ENCODE measurements at regions not wholly inside any gene's neighbourhood (a gene's known extent, or its start where the extent isn't known, plus 50 kb on each side); places are given as distances from the start of the nearest gene placed in this dataset.

DNA sequence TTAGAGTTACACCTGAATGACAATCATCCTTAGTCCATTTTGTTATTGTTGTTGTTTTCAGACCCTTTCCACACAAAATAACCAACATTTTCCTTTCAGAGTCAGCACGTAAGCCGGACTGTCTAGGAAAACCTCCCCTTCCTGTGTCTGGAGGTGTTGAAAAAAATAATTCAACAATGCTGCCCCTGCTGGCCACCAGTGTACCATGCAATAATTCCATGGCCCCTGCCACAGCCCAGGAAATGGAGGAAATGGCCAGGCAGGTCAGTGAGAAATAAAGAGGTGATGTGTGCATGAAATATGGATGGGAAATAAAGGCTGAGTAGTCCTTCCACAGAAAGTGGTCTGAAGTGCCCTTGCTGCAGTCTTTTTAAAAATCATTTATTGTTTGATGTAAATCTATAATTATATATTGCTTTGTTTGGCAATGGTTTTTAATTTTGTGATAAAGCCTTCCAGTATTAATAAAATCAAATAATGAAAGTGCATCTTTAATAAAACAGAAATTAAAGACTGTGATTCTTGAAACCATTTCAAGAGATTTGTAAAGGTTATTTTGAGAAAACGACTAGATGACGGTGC, 152.8 kb upstream of the PAPPA start:
- no peak for DNase-seq (ENCODE audit: low read depth in 3 of 3, low spot score in 2 of 3)

DNA sequence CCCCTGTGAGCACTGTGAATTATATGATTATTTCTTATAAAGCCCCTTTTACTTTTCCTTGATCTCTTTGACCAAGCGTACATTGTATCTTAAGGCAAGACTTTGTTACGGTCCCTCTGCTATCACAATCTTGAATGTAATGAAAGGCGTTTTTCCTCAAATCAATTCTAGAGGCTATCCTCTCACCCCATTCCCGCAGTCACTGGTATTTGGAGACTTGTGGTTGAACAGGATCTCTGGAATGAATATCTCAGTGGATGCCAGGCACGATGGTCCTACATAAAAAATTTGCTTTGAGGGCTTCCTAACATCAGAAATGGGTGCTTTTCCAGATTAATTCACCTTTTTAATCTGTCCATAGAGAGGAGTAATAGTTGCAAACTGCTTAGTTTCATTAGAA, 151.4 kb upstream of the PAPPA start:
- no peak for DNase-seq (ENCODE audit: low read depth in 3 of 3, low spot score in 2 of 3)

DNA sequence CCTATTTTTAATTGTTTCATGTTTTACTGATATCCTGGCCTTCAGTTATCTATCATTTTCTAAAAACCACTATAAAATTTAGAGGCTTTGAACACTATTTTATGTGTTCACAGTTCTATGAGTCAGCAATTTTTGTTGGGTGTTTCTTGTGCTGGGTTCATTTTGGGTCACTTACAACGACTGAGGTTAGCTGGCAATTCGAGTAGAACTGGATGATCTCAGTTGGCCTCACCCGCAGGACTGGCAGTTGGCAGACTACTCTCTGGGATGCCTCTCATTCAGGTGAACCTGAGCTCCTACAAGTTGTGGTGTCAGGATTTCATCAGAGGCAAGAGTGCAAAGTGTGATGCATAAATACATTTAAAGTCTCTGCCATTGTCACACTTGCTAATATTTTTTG, 151.0 kb upstream of the PAPPA start:
- DNase-seq (ENCODE audit: low read depth in 3 of 3, low spot score in 2 of 3), result no peak

DNA sequence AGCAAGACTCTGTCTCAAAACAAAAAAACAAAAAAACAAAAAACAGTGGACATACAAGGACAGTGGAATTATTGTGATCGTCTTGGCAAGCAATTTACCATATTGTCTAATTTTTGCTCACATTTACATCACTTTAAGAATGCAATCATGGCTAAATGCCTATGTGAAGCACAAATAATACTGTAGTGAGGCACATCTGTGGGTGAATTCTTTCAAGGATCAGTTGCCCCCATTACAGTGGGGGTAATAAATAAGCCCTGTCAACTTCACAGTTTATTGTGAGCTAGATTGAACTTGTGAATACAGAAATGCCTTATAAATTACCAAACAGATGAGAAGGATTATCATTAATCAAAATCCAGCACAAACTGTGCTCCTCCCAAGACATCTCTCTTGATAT, 150.2 kb upstream of the PAPPA start:
- DNase-seq (ENCODE audit: low read depth in 3 of 3, low spot score in 2 of 3), result no peak

DNA sequence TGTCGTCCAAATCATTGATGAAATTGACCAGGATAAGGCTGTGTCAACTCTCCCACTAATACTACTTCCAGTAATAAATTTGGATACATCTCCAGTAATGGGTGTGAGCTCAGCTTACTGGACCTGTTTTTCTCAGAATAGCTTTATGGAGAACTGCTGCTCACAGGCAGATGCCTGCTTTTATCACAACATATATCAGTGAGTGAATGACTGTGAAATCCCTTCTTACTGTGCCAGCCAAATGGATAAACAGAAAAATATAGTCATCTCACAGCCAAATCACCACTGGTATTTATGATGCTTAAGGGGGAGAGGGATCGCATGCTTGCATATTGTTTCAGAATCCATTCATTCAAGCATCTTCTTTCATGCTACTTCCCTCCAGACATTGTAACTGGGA, 148.4 kb upstream of the PAPPA start:
- DNase-seq (ENCODE audit: low read depth in 3 of 3, low spot score in 2 of 3), result no peak

DNA sequence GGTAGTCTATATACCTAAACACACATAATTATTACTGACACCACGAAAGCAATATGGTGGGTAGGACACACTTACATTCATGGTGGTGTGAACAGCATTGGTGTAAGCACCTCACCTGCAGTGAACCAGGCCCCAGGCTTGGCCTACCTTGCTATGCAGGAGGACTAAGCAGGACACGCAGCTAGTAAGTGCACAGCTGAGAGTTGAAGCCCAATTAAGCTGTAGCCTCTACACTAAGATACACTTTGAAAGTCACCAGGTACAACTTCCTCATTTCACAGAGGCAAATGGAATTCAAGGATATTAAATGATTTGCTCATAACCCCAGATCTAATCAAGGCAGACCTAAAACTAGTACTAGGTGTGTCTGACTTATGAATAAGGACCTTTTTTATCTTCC, 145.8 kb upstream of the PAPPA start:
- no peak for DNase-seq (ENCODE audit: low read depth in 3 of 3, low spot score in 2 of 3)

DNA sequence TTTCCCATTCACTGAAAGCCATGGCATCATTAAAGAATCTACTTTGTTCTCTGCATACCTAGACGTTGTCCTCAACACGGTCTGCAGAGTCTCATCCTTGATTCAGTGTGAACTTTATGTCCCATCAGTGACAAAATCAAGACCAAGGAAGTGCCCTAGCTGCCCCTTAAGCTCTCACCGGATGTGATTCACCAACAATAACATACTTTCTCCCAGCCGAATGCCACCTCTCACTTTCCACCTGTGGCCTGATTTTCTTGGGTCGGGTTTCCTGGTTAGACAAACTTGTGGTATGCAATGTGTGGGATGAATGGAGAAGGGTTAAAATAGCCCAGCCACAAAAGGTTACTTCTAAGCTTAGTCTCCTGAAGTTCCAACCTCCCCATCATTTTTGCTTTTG, 145.3 kb upstream of the PAPPA start:
- no peak for DNase-seq (ENCODE audit: low read depth in 3 of 3, low spot score in 2 of 3)

DNA sequence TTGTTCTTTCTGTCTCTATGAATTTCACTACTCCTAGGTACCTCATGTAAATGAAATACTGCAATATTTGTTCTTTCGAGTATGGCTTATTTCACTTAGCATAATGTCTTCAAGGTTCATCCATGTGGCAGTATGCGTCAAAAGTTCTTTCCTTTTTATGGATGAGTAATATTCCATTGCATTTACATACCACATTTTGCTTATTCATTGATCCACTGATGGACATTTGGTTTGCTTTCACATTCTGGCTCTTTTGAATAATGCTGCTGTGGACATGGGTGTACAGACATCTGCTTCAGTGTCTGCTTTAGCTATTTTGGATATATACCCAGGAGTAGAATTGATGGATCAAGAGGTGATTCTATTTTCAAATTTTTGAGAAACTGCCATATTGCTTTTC, 144.2 kb upstream of the PAPPA start:
- DNase-seq (ENCODE audit: low read depth in 3 of 3, low spot score in 2 of 3), result no peak

DNA sequence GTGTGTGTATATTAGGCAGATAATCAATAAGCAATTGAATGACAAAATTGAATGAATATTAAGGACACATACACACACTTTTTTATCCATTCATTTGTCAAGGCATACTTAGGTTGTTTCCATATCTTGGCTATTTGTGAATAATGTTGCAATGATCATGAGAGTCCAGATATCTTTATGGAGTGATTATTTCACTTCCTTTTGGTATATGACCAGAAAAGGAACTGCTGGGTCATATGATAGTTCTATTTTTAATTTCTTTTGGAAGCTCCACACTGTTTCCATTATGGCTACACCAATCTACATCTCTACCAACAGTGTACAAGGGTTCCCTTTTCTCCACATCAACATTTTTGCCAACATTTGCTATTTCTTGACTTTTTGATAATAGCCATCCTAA, 137.7 kb upstream of the PAPPA start:
- no peak for DNase-seq (ENCODE audit: low read depth in 3 of 3, low spot score in 2 of 3)

DNA sequence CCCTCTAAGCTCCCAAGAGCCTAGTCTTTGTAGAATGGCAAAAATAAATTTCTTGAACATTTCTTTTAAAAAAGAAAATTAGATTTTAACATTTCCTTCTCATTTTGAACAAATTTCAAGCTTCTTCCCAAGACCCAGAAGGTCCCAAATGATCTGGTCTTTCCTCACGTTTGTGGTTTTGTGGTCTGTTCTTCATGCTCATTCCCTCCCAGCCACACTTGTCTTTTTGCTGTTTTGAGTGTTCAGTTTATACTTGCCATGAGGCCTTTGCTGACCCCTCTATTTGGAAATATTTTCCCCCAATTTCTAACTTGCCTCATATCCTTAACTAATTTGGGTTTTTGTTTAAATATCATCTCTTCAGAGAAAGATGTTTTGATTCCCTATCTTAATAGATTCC, 133.4 kb upstream of the PAPPA start:
- DNase-seq (ENCODE audit: low read depth in 3 of 3, low spot score in 2 of 3), result no peak

DNA sequence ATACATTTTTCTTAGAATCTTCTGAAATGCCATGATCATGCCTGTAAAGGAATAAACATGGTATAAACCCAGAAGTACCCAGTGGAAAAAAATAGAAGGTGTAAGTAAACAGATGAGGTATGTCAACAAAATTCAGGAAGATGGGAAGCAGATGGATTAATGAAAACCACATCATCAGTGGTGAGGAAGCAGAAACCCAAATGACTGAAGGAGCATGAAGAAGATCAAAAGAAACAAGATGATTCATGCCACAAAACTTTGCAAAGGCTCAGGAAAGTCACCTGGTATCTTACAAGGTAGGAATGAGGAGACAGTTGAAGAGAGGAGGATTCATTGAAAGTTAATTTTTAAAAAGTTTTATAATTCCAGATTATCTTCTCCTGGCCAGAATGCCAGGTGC, 132.8 kb upstream of the PAPPA start:
- DNase-seq (ENCODE audit: low read depth in 3 of 3, low spot score in 2 of 3), result no peak

DNA sequence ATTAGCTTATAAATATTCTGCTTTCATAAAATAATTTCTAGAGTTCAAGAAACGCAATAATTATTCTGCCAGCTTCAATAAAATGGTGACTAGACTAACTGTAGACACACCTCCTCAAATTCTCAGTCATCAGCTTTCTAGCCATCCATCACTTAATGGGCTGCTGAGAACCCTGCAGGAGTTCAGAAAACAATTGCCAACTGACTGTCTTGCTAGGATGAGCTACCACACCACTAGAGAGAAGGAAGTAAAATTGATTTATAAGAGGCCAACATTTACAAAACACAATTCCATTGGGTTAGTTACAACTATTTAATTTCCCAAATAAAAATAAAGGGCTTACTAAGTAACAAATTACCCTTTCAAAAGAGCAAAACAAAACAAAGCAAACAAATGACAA, 126.5 kb upstream of the PAPPA start:
- no peak for DNase-seq (ENCODE audit: low read depth in 3 of 3, low spot score in 2 of 3)

DNA sequence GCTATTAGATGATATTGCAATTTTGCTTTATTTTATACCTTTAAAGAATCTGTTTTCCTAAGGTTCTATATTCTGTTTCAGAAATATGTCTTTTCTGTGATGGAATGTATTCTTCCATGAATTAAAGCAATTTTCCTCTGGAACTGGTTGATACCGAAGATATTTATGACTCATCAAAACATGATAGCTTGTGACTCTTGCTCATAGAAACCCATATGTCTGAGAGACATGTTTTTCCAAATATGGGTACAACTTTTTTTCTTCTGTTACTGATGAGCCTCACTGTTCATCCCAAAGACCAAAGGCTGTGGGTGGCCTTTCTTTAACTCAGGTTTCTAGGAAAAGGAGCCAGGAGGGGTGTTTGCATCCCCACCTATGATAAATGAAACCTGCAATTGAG, 126.1 kb upstream of the PAPPA start:
- no peak for DNase-seq (ENCODE audit: low read depth in 3 of 3, low spot score in 2 of 3)

DNA sequence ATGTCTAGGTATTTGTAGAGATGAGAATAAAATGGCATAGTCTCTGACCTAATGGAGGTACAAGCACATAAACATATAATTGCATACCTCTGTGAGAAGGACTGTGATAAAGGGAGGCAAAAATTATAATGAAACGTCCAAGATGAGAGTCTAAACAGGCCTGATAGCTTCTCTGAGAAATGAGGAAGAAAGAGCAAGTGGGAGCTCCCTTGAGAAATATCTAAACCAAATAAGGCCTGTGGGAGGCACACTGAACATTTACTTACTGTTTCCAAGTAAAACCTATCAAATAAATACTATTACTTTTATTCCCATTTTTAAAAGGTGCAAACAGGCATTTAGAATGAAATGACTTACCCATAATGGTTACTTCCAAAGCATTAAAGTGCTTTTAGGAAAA, 125.6 kb upstream of the PAPPA start:
- DNase-seq (ENCODE audit: low read depth in 3 of 3, low spot score in 2 of 3), result no peak

DNA sequence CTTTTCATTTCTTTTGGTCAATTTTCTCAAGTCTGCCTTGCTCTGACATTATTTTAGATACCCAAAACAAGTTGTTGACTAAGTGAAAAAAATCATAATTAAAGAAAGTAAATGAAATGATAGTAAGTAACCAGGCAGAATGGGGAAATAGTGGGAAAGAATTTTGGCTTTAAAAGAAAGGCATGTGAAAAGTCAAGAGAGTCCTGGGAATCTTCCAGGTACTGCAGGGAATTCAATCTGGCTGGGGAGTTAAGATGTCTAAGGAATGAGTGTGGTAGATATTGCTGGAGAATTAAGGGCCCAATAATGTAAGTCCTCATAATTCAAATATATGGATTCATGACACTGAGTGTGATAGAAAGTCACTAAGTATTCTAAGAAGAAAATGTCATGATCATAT, 123.1 kb upstream of the PAPPA start:
- DNase-seq (ENCODE audit: low read depth in 3 of 3, low spot score in 2 of 3), result no peak

DNA sequence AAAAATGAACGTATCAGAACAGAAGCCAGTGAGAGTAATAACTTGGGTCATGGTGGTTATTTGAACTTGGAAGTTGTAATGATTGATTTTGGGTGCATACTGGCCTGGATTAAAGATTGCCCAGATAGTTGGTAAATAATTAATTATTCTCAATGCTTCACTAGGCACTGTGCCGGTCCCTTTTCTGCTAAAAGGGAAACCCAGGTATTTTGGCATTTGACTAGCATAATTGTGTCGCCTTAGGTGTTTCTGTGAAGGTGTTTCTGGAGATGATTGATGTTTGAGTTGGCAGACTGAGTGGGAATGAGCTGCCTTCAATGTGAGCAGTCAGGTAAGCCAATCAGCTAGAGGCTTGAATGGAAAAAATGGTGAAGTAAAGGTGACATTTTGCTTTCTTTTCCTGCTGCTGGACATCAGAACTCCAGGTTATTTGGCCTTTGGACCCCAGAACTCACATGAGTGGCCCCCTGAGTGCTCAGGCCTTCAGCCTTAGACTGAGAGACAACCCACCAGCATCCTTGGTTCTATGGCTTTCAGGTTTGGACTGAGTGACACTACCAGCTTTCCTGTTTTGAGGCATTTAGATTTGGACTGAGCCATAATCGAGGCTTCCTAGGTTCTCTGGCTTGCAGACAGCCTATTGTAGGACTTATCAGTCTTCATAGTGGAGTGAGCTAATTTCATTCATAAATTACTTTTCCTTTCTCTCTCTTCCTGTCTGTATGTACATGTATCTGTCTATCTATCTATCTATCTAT, 120.7 kb upstream of the PAPPA start:
- DNase-seq (ENCODE audit: low read depth in 3 of 3, low spot score in 2 of 3), result peak in 1 of 3 donors; percentile 6

DNA sequence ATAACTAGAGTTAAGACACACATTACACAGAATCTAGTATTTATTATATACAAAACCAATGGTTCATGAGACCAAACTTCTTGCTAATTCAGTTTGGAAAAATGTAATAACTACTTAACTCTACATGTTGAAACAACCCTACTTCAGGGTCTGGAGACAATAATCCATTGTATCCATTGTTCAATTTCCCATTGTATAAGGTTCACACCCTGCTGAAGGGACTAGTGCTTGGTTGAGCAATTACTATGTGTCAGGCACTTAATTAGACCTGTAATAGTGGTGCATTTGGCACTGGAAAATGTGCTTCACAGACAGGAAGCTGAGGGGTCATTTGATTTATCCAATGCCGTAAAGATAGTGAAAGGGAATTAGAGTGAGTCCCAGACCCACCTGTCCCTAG, 114.3 kb upstream of the PAPPA start:
- no peak for DNase-seq (ENCODE audit: low read depth in 3 of 3, low spot score in 2 of 3)

DNA sequence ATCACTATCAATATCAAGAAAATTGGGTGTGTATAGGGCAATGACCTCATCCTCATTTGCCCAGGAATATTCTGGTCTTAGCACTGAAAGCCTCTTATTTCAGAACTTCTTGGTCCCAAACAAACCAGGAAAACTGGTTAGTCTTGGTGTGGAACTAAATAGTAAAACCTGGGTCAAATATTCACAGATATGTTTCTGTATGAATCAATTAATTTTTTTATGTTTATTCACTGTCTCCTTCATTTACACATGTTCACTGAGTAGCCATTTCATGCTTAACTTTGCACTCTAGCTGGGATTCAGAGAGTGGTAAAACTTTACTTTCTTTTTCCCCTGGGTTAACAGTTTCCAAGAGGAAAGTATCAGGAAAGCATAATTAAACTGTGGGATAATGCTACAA, 113.7 kb upstream of the PAPPA start:
- DNase-seq (ENCODE audit: low read depth in 3 of 3, low spot score in 2 of 3), result no peak

DNA sequence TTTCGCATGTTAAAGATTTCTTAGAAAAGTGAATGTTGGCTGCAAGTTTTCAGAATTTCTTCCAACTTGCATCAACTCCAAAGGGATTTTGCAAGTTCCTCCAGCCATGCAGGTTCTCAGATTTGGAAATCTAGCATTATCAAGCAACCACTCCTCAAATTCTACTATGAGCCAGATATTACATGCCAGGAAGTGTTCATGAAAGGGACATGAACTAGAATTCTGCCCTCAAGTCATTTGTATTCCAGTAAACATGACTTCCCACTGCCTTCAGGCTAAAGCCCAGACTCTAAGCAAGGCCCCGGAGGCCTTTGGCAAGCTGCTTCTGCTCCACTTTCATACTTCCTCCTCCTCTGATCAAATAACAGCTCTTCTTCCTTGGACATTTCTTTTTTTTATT, 111.3 kb upstream of the PAPPA start:
- no peak for DNase-seq (ENCODE audit: low read depth in 3 of 3, low spot score in 2 of 3)

DNA sequence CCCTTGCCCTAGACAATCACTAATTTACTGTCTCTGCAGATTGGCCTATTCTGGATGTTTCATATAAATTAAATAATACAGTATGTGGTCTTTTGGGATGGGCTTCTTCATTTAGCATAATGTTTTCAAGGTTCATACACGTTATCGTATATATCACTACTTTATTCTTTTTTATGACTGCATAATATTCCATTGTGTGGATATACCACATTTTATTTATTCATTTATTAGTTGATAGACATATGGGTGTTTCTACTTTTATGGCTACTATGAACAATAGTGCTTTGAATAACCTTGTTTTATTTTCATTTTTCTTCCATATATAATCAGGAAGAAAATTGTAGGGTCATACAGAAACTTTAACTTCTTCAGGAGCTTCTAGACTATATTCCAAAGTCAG, 108.5 kb upstream of the PAPPA start:
- DNase-seq (ENCODE audit: low read depth in 3 of 3, low spot score in 2 of 3), result no peak

DNA sequence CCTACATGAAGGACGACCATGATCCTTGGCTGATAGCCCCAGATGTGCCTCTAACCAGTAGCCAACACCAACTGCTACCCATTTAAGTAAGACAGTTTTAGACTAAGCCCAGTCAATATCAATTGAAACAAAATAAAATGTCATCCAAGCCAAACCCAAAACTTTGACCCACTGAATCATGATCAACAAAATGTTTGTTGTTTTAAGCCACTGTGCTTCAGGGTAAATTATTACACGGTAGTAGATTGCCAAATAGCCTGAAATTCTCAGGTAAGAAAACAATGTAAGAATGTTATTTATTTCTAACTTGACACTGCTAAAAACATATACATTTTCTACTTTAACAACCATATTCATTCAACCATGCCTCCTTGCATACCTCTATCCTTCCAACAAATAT, 105.5 kb upstream of the PAPPA start:
- no peak for DNase-seq (ENCODE audit: low read depth in 3 of 3, low spot score in 2 of 3)

DNA sequence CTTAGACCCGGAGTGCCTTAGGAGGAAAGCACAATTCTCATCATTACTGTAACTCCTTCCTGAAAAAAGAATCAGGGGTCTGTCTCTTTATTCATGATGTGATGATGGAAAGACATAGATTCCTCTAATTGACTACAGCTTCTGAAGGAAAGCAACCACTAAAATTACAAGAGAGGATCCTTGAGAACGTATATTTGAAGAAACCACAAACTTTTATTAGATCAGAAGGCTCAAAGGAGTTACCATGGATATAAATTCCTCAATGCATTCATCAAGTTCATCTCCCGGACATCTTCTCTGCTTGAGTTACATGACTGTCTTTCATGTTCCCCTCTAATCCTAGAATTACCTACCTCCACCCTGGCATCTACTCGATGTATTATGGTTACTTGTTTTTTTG, 104.1 kb upstream of the PAPPA start:
- no peak for DNase-seq (ENCODE audit: low read depth in 3 of 3, low spot score in 2 of 3)

DNA sequence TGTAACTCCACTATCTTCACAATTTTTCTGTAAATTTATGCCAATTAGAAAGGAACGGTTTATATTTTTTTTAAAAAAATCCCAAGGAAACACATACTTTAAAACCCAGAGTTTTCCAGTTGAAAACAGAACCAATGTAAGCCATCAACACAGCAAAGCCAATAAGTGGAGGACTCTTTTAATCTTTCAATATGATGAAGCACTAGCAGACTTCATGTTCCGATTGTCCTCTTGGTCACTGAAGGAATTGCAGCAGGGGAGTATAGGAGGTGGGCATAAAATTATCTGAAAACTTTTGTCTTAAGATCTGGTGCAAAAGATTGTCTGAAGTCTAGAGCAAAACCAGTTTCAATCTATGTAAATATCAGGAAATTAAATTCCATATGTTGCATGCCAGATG, 102.1 kb upstream of the PAPPA start:
- no peak for DNase-seq (ENCODE audit: low read depth in 3 of 3, low spot score in 2 of 3)
